GM19043 (cell line): ENCODE measurements at regions not wholly inside any gene's neighbourhood (a gene's known extent, or its start where the extent isn't known, plus 50 kb on each side); places are given as distances from the start of the nearest gene placed in this dataset.
"Not testable (repeated sequence)": the region's sequence is repeated elsewhere in the genome, so short reads cannot be mapped to it uniquely, and the experiment has no call there.

Experiments
- ATAC-seq: cut with Tn5 transposase; IDR thresholded peaks from one replicate; pipeline ENCODE4 v1.9.1; 2021; ENCODE audit warnings: low read depth; ENCODE audit not compliant: unreplicated experiment

DNA sequence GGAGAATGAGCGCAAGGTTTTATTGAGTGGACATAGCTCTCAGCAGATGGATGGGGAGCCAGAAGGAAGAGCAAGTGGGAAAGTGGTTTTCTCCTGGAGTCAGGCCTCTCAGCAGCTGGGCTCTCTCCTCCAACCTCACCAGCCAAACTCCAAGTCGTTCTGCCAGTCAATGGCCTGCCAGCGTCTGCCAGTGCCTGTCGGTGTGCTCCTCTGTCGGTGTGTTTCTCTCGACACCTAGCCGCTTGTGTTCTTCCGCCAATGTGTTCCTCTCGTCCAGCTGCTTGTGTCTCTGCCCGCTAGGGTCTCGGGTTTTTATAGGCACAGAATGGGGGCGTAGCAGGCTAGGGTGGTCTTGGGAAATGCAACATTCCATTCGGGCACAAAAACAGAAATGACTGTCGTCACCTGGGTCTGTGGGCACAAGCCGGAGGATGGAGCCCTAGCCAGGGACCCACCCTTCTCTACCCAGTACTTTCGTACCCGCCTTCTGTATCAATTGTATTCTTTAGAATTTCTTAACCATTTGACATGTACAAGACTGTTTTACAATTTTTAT, 1365.4 kb downstream of the FSCB start:
- ATAC-seq, result no peak

DNA sequence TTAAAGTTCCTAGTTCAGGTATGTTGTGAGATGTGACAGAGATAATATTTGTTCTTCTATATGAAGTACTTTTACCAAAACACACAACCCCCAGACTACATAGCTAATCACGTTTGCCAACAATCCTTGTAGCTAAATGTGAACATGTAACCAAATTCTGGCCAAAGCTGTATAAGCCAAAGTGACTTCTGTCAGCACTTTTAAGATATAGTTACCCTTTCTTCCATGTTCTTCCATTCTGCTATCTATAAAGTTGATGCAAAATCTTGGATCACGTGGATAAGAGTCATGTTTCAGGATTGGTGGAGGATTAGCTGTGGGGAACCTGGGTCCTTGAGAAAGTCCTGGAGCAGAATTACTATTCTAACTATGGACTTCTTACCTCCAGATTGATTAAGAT, 1366.6 kb downstream of the FSCB start:
- no peak for ATAC-seq

DNA sequence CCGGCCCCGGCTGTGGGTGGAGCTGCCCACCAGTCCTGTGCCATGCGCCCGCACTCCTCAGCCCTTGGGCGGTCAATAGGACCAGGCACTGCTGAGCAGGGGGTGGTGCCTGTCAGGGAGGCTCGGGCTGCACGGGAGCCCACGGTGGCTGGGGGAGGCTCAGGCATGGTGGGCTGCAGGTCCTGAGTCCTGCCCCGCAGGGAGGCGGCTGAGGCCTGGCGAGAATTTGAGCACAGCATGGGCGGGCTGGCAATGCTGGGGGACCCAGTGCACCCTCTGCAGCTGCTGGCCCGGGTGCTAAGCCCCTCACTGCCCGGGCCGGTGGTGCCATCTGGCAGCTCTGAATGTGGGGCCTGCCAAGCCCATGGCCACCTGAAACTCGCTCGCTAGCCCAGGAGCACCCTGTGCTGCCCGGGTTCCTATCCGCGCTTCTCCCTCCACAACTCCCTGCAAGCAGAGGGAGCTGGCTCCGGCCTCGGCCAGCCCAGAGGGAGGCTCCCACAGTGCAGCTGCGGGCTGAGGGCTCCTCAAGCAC, 1371.1 kb downstream of the FSCB start:
- ATAC-seq, result no peak

DNA sequence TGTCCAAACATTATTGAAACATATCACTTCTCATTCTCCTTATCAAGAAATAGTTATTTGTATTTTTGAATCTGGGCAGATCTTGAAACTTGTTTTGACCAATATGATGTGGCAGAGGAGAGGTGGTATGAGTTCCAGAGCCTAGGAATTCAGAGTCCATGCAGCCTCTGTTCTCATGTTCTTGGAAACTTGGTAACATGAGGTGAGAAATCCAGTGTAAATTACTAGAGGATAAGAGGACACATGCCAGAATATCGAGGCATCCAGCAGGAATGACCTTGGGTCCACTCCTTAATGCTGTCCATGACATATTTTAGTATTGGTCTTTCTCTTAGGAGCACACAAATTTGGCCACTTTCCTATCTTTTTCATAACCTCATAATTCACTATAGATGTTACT, 1374.6 kb downstream of the FSCB start:
- ATAC-seq, result no peak

DNA sequence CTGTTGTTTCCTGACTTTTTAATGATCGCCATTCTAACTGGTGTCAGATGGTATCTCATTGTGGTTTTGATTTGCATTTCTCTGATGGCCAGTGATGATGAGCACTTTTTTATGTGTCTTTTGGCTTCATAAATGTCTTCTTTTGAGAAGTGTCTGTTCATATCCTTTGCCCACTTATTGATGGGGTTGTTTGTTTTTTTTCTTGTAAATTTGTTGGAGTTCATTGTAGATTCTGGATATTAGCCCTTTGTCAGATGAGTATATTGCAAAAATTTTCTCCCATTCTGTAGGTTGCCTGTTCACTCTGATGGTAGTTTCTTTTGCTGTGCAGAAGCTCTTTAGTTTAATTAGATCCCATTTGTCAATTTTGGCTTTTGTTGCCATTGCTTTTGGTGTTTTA, 1378.7 kb downstream of the FSCB start:
- ATAC-seq, result not testable (repeated sequence)

DNA sequence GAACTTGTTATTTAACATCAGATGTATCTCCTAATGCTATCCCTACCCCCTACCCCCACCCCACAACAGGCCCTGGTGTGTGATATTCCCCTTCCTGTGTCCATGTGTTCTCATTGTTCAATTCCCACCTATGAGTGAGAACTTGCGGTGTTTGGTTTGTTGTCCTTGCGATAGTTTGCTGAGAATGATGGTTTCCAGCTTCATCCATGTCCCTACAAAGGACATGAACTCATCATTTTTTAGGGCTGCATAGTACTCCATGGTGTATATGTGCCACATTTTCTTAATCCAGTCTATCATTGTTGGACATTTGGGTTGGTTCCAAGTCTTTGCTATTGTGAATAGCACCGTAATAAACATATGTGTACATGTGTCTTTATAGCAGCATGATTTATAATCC, 1379.2 kb downstream of the FSCB start:
- ATAC-seq, result not testable (repeated sequence)

DNA sequence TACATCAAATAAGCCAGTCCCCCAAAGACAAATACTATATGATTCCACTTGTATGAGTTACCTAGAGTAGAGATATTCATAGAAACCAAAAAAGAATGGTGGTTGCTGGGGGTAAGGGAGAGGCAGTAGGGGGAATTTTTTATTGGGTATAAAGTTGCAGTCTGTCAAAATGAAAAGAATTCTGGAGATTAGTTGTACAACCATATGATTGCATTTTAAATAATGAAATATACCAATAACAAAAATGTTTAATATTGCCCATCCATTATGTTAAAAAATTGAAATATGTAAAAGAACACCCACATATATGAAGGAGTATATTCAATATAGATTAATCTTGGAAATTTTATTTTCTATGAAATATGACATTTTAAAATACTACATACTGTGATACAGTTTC, 1383.5 kb downstream of the FSCB start:
- no peak for ATAC-seq

DNA sequence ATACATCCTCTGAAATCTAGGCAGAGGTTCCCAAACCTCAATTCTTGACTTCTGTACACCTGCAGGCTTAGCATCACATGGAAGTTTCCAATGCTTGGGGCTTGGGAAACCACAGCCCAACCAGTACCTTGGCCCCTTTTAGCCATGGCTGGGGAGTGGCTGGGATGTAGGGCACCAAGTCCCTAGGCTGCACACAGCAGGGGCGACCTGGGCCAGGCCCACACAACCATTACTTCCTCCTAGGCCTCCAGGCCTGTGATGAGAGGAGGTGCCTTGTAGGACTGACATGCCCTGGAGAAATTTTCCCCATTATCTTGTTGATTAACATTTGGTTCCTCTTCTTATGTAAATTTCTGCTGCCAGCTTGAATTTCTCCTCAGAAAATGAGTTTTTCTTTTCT, 1387.4 kb downstream of the FSCB start:
- ATAC-seq, result no peak

DNA sequence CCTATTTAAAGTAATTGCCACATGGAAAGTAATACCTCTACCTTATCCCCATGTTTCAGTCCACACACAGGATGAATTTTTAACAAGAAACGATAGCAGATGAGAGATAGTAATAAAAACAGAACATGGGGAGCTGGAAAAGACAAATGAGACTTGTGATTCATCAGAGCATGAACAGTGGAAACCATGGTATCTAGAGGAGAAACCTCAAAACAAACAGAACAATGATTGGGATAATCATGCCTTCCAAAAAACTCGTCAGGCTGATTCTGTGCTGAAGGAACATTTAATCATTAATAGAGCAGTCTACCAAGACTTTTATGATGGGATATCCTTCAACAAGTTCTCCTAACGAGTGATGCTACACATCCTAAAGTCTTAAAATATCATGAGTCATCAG, 1390.7 kb downstream of the FSCB start:
- no peak for ATAC-seq

DNA sequence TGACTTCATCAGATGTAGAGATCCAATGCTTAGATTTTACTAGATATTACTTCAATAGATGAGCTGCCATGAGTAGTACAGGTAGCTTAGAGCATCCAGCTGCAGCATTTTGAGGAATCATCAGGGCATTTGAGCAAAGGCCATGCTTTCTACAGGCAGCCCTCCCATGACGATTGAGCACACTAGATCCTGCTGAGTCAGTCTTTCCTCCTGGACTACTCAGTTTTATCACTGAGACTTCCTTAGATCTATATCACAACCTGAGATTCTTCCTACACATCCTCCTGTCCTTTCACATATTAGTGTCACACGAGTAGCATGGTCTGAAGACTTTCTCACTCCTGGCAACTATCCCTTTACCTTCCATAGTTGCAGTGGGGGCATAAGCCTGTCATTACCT, 1401.8 kb downstream of the FSCB start:
- no peak for ATAC-seq

DNA sequence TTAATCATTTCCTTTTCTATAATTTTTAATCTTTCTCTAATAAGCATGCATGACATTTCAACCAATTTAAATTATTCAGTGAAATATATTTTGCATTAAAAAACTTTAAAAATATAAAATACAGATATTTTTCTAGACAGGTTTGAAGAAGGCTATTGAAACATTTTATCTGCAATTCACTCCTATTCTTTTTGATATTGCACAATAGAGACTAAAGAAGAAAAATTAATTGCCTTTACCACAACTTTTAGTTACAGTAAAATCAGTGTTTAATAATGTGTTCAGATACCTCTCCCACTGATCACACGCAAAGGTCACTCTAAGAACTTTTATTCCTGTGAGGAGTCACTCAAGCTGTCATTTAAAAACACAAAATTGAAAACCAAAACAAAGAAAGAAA, 1416.7 kb downstream of the FSCB start:
- ATAC-seq, result no peak

DNA sequence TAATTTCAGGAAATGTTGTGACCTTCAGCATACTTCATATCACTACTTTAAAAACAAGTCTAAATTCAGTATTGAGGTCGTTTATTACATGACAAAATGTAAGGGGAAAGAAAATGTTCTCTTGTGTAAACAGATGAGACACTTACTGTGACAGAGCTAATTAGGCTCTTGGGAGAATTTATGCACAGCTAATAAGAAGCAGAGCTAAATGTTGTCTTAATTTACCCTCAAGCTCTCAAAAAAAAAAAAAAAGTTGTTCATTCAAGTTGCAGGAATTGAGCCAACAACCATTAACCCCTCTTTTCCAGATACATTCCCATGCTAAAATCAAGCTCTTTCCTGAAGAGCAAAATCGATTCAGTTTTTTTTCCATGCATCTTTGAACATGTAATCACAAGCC, 1419.4 kb downstream of the FSCB start:
- ATAC-seq, result no peak

DNA sequence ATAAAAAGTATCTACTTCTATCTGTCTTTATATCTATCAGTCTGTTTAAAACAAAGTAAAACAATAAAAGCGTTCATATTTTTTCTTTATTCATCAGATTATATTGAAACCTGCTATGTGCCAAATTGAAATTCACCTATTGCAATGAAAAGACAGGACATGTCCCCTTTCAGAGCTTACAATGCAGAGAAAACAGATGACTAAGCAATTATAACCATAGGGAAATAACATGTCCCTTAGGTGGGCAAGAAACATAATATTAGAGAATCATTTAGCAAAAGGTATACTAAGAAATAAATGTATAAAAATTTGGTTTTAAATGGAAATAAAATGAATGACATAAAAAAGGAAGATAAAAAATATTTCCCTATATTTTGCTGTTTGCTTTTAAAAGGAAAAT, 1421.3 kb downstream of the FSCB start:
- no peak for ATAC-seq

DNA sequence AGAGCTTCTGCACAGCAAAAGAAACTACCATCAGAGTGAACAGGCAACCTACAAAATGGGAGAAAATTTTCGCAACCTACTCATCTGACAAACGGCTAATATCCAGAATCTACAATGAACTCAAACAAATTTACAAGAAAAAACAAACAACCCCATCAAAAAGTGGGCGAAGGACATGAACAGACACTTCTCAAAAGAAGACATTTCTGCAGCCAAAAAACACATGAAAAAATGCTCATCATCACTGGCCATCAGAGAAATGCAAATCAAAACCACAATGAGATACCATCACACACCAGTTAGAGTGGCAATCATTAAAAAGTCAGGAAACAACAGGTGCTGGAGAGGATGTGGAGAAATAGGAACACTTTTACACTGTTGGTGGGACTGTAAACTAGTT, 1439.7 kb downstream of the FSCB start:
- ATAC-seq, result not testable (repeated sequence)

DNA sequence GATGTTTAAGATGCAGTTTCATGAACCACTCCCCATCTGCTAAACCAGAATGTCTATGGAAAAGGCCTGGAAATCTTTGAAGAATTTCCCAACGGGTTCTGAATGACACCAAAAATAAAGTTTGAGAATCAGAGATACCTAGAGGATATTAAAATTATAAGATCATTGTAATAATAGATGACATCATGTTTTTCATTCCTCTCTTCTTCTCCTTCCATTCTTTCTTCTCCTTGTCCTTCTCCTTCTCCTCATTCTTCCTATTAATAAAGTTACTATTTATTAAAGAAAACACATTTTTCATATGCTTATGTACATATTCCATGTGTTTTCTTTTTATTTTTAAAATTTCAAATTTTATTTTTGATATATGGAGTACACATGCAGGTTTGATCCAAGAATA, 1449.4 kb downstream of the LRFN5 start:
- ATAC-seq, result no peak

DNA sequence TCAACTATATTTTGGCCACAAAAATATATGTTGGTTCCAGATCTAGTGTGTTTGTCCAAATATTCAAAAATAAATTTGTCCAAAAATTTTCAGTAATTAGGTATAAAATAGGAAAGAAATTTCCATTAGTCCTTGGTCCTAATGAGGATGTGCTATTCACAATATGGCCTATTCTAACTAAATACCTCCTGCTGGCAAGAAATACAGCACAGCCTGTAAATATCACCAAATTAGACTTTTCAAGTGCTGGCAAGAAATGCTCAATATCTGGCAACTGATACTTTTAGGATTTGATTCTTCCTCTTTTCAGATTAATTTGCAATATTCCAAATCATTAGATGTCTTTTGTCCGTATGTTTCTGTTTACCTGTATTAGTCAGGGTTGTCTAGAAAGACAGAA, 1446.2 kb downstream of the LRFN5 start:
- no peak for ATAC-seq

DNA sequence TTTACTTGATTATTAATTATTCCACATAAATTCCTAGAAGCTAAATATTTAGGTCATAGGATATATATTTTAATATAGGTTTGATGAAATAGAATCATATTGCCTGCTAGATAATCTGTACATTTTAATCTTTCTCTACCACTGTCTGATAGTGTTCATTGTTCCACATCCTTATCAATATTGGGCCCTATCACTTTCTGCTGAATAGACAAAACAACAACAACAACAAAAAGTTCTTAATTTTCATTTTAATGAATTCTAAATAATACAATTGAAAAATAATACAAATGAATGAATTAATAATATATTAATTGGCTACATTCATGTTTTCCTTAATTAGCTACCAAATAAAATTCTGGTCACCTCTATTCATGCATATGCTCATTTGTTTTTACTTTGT, 1437.2 kb downstream of the LRFN5 start:
- ATAC-seq, result no peak

DNA sequence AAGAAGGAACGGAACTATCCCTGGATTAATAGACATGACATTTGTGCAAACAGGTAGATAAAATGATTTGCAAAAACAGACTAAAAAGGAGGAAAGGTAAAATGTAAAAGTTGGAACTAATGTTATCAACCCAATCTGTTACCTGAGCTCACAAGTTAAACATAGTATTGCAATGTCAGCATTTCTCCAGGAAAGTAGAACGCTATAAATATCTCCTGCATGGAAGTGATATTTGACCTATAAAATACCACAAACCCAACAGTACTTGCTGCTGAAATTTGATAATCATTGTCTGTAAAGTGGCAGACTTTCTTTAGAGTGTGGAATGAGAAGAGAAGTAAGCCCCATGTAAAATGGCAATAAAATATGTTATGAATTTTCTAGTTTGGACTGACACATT, 1435.7 kb downstream of the LRFN5 start:
- ATAC-seq, result no peak

DNA sequence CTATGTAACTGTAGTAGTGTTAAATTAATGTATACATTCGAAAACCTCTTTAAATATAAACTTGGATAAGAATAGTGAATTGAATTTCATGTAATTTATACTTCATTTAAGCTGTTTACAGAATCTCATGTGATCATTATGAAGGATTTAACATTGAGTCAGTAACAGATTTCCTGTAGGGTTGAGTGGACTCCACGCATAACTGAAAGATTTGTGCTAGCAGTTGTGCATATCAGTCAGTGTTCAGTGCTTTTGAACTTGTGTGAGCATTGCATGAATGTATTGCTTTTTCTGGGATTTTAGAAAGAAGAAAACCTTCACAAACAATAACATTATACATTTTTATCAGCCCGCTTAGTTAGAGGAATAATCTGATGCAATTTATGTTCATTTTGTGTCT, 1435.3 kb downstream of the LRFN5 start:
- ATAC-seq, result no peak

DNA sequence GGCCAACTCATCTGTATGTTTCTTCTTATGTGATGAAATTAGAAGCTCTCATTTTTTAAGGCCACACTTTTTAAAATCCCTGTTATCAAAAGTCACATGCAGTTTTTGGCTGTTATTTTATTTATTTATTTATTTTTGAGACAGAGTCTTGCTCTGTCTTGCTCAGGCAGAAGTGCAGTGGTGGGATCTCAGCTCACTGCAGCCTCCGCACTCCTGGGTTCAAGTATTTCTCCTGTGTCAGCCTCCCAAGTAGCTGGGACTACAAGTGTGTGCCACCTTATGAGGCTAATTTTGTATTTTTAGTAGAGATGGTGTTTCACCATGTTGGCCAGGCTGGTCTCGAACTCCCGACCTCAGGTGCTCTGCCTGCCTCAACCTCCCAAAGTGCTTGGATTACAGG, 1434.5 kb downstream of the LRFN5 start:
- no peak for ATAC-seq

DNA sequence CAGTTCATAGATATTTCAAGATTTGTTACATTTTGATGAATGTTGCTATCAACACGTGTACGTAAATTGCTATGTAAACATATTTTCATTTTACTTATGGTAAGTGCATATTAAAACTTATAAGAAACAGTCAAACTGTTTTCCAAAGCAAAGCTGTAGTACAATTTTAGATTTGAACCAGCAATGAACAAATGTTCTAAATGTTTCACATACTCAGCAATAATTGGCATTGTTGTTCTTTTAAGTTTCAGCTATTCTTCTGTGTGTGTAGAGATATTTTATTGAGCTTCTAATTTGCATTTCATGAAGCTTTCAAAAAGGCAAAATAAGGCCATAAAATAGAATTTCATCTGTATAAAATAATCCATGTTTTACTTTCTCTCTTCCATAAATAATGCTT, 1433.2 kb downstream of the LRFN5 start:
- no peak for ATAC-seq

DNA sequence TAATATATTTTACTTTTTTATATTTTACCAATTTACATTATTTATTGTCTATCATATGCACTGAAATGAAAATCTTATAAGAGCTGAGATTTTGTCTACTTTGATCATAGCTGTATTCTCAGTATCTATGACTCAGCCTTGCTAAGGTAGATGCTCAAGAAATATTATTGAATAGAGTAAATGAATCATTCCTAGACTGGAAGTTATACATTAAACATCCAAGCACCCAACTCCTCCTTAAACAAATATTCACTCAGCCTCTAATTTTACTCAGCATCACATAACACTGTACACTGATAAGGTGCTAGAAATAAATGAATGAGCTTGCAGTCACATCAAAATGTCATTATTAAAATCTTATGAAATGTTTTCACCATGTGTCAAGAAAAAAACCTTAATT, 1424.9 kb downstream of the LRFN5 start:
- no peak for ATAC-seq
